ENCODE measurements at regions not wholly inside any gene's neighbourhood (a gene's known extent, or its start where the extent isn't known, plus 50 kb on each side); places are given as distances from the start of the nearest gene placed in this dataset.
A peak's percentile ranks its signal among the peaks of the same experiment; 100 is the strongest.

DNA sequence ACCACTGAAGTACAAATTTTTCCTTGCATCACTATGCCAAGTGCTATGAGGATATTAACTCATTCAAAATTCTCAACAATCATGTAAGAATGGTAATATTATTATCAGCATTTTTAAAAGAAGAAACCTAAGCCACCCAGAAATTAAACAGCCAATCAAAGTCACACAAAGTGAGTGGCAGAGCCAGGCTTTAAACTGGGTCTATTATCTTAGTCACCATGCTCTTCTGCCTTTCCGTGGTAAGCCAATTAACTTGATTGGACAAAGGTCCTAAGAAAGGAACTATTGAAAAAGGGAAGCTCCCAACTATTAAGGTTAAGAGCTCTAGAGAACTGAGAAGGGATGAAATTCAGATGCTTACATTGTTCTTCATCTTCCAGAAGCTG lies 111.5 kb downstream of the ASB9 start:
- Histone ChIP-seq H3K9me3 (no peaks in the 10 kb centered on the region), H3K27ac (no peak overlapping the region), H3K4me1 (no peaks in the 10 kb centered on the region), H3K4me3 (no peak overlapping the region), H3K27me3 (no peaks in the 10 kb centered on the region), H3K36me3 (replicated peaks in 1 of 2; ENCODE audit: insufficient read depth in 1 of 2, low read depth in 2 of 2) (no peaks in the 10 kb centered on the region)
- DNase-seq: no peak
- intact Hi-C loops (cut with DNase I): no loop called here
- WGBS, 2 donors: 44 to 70% methylated on average over 1 of the region's 1 CpG
- TF ChIP-seq, protein P1, sequence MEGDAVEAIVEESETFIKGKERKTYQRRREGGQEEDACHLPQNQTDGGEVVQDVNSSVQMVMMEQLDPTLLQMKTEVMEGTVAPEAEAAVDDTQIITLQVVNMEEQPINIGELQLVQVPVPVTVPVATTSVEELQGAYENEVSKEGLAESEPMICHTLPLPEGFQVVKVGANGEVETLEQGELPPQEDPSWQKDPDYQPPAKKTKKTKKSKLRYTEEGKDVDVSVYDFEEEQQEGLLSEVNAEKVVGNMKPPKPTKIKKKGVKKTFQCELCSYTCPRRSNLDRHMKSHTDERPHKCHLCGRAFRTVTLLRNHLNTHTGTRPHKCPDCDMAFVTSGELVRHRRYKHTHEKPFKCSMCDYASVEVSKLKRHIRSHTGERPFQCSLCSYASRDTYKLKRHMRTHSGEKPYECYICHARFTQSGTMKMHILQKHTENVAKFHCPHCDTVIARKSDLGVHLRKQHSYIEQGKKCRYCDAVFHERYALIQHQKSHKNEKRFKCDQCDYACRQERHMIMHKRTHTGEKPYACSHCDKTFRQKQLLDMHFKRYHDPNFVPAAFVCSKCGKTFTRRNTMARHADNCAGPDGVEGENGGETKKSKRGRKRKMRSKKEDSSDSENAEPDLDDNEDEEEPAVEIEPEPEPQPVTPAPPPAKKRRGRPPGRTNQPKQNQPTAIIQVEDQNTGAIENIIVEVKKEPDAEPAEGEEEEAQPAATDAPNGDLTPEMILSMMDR (IDR thresholded peaks at IDR 0.05): no peak
- no peak for TF ChIP-seq POLR2A (IDR thresholded peaks at IDR 0.05)
- ATAC-seq: no peak

DNA sequence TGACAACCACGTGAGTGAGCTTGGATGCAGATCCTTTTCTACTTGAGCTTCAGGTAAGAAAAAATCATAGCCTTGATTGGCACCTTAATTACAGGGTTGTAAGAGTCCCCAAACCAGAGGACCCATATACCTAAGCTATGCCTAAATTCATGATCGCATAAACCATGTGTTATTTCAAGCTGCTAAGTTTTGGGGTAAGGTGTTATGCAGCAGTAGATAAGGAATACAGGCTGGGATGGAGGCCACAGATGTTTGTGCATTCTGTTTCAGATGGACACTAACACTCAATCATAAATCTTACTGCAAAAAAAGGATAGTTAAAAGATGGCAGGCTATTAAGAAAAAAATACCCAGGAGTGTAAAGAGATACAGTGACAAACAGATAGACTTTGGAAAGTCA lies 112.3 kb downstream of the ASB9 start:
- no peak for TF ChIP-seq POLR2A (IDR thresholded peaks at IDR 0.05)
- TF ChIP-seq, protein P1 (IDR thresholded peaks at IDR 0.05): no peak
- DNase-seq (no peak), ATAC-seq (no peak)
- Histone ChIP-seq H3K36me3 (replicated peaks in 1 of 2; ENCODE audit: insufficient read depth in 1 of 2, low read depth in 2 of 2) (no peaks in the 10 kb centered on the region), H3K27ac (no peak overlapping the region), H3K4me3 (no peak overlapping the region), H3K9me3 (no peaks in the 10 kb centered on the region), H3K4me1 (no peaks in the 10 kb centered on the region), H3K27me3 (no peaks in the 10 kb centered on the region)
- WGBS, 2 donors: 83 to 100% methylated on average over 2 of the region's 2 CpGs
- intact Hi-C loops (cut with DNase I): no loop called here

DNA sequence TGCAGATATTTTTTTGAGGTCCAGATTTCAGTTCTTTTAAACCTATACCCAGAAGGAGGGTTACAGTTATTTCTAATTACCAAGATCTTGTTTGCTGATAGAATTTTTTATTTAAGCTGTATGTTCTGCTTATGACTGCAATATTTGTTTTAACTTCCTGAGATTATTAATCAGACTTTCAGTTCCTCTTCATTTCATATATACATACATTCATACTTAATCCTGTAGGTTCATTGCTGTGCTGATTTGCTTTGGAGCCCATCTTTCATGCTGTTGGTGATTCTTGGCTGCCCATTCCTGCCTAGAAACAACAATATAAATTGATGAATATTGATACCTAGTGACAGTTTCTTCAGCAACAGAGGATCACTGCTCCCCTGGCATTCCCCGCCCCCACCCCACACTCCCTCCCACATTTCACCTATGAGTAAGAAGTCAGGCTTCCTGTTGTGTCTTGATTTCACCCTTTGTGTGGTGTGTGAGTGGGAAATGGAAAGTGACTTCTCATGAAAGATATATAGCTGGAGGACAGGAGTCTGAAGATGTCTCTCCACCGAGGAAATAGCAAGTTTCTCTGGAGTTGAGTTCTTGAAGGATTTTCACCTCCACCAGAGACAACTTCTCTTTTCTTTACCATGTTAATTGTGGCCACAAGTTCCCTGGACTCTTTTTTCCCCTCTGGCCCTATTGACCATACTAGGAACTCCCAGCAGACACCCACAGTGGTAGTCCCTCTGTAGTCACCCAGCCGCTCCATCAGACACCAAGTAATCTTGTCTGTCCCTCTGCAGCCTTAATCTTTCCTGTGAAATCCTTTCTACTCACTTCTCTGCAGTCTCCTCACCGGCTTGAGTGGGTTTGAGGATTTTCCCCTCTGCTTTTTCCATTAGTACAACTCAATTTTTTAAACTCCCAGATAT lies 118.4 kb downstream of the ASB9 start:
- TF ChIP-seq, protein P1 (IDR thresholded peaks at IDR 0.05): no peak
- TF ChIP-seq POLR2A (IDR thresholded peaks at IDR 0.05): no peak
- H3K27ac ChIP-seq: no peak overlapping the region
- H3K27me3 ChIP-seq: no peaks in the 10 kb centered on the region
- ATAC-seq (no peak), DNase-seq (no peak)
- H3K9me3 ChIP-seq: no peaks in the 10 kb centered on the region
- no peaks in the 10 kb centered on the region for H3K36me3 ChIP-seq (replicated peaks in 1 of 2; ENCODE audit: insufficient read depth in 1 of 2, low read depth in 2 of 2)
- 76 to 85% methylated on average over 4 of the region's 4 CpGs for WGBS, 2 donors
- no peaks in the 10 kb centered on the region for H3K4me1 ChIP-seq
- intact Hi-C loops (cut with DNase I): no loop called here
- H3K4me3 ChIP-seq: no peak overlapping the region

DNA sequence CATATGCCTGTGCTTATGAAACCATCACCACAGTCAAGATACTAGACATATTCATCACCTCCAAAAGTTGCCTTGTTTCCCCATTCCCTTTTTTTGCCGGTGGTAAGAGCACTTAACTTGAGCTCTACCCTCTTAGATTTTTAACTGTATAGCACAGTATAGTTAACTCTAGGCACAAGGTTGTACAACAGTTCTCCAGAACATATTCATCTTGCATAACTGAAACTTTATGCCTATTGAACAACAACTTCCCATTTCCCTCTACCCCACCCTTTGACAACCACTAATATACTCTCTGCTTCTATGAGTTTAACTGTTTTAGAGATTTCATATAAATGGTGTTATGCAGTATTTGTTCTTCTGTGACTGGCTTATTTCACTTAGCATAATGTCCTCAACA lies 119.3 kb downstream of the ASB9 start:
- no peaks in the 10 kb centered on the region for H3K27me3 ChIP-seq
- DNase-seq (no peak), ATAC-seq (no peak)
- TF ChIP-seq POLR2A (IDR thresholded peaks at IDR 0.05): no peak
- TF ChIP-seq, protein P1 (IDR thresholded peaks at IDR 0.05): no peak
- intact Hi-C loops (cut with DNase I): no loop called here
- 89 to 90% methylated on average over 1 of the region's 1 CpG for WGBS, 2 donors
- H3K27ac ChIP-seq: no peak overlapping the region
- H3K4me3 ChIP-seq: no peak overlapping the region
- no peaks in the 10 kb centered on the region for H3K36me3 ChIP-seq (replicated peaks in 1 of 2; ENCODE audit: insufficient read depth in 1 of 2, low read depth in 2 of 2)
- no peaks in the 10 kb centered on the region for H3K4me1 ChIP-seq
- no peaks in the 10 kb centered on the region for H3K9me3 ChIP-seq

DNA sequence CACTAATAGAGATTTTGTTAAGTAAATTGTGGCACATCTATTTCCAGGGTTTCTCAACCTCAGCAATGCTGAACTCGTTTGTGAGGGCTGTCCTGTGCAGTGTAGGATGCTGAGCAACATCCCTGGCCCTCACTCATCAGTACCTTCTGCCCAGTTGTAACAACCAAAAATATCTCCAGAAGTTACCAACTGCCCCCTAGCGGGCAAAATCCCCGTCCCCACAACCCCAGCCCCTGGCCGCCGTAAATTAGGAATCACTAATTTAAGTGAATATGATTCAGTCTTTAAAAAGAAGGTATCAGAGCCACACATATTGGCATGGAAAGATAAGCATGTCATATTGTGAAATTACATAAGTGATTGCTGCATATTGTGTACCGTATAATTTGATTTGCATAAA lies 123.4 kb downstream of the ASB9 start:
- no peak for ATAC-seq
- no peak overlapping the region for H3K4me3 ChIP-seq
- no peaks in the 10 kb centered on the region for H3K27me3 ChIP-seq
- peak in 3 of 4 donors; percentile 2 to 38 (median 23) for DNase-seq
- 29 to 35% methylated on average over 6 of the region's 6 CpGs for WGBS, 2 donors
- H3K36me3 ChIP-seq (replicated peaks in 1 of 2; ENCODE audit: insufficient read depth in 1 of 2, low read depth in 2 of 2): no peaks in the 10 kb centered on the region
- intact Hi-C loops (cut with DNase I): no loop called here
- no peaks in the 10 kb centered on the region for H3K9me3 ChIP-seq
- no peak overlapping the region for H3K27ac ChIP-seq
- TF ChIP-seq, protein P1 (IDR thresholded peaks at IDR 0.05): peak in 5 of 7 experiments; percentile 6 to 36 (median 15)
- no peak for TF ChIP-seq POLR2A (IDR thresholded peaks at IDR 0.05)
- no peaks in the 10 kb centered on the region for H3K4me1 ChIP-seq

All from body of pancreas (tissue), 4 donors.